ENCODE measurements at regions not wholly inside any gene's neighbourhood (a gene's known extent, or its start where the extent isn't known, plus 50 kb on each side); places are given as distances from the start of the nearest gene placed in this dataset.
"Not testable (repeated sequence)": the region's sequence is repeated elsewhere in the genome, so short reads cannot be mapped to it uniquely, and the experiment has no call there.

DNA sequence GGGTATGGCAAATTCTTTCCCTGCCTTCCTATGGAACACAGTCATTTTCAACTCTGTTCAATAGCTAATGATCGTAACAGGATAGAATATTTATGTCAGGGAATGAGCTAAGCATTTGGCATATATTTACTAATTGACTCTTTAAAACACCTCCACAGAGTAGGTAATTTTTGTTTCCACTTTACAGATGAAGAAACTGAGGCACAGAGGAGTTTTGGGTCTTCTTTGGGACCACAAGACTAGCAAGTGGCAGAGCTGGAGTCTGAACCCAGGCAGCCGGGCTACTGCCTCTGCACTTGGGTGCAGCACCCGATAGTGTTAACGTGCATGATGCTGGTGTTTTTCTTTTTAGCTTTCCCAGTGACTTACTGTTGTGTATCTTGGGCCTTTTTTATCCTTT, 384.0 kb downstream of the SFMBT2 start:
- DNase-seq = no peak

DNA sequence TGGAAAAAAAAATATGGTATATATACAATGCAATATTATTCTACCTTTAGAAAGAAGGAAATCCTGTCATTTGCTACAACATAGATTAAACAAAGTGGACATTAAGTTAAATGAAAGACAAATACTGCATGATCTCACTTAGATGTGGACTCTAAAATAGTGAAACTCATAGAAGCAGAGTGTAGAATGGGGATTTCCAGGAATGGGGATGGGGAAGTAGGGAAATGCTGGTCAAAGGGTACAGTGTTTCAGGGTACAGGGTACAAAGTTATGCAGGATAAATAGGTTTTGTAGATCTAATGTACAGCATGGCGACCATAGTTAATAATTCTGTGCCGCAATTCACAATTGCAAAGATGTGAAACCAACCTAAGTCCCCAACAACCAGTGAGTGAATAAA, 385.5 kb downstream of the SFMBT2 start:
- no peak for DNase-seq

DNA sequence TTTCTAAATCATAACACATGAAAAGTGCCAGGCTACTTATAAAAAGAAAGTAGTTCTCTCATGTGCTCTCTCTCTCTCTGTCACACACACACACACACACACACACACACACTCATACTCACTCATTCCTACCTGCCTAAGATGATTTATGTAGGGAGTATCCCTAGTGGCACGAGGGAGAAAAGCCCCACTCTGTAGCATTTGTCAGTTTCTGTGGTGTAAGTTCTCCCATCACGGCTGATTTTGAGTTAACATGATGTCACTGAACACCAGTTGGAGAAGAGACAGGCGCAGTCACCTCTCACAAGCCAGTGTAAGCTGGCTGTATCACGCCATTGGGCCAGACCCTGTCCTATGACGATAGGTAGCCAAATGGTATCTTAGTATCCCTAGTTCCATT, 395.4 kb downstream of the SFMBT2 start:
- no peak for DNase-seq

DNA sequence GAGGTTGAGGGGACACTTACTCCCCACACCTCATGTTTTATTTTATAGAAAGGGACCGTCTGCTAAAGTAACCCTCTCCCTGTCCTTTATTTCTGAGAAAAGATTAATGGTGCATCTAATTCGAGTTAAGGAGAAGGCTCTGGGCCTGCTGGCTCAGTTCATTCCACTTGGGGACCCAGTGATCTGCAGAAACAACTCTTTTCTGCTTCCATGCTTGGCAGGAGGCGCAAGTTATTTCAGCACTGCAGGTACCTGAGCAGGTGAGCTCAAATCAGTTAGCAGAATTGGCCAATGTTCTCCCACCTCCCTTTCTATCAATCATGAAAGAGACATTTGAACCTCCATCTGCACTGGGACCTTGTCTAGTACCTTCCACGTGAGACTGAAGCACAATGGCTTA, 396.1 kb downstream of the SFMBT2 start:
- no peak for DNase-seq

DNA sequence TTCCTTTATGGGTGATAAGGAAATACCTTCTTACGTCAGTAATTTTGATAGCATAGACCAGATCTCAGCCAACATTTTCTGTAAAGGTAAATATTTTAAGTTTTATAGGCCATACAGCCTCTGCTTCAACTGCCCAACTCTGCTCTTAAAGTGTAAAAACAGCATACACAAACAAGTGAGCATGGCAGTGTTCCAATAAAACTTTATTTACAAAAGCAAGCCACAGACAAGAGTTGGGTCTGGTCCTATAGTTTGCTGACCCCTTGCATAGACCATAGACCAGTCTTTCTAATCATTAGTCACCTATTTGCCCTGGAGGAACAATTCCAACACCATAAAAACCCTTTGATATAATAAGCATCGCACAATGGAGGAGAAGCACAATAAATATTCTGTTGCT, 398.8 kb downstream of the SFMBT2 start:
- DNase-seq = peak in 1 of 3 experiments; percentile 12

DNA sequence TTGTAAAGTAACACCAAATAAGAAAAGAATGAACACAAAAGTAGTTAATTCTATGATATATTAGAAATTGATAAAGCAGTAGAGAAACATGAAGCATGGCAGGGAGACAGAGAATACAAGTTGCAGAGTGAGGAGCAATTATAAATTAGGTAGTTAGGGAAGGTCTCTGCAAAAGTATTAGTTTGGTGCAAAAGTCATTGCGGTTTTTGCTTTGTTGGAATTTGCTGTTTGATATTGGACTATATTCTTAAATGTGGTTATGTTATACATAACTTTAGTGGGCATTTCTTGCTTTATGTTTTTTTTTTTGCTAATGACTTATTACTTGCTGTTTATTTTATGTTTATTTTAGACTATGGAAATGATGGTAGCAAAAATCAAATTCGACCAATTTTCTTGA, 402.2 kb downstream of the SFMBT2 start:
- no peak for DNase-seq

DNA sequence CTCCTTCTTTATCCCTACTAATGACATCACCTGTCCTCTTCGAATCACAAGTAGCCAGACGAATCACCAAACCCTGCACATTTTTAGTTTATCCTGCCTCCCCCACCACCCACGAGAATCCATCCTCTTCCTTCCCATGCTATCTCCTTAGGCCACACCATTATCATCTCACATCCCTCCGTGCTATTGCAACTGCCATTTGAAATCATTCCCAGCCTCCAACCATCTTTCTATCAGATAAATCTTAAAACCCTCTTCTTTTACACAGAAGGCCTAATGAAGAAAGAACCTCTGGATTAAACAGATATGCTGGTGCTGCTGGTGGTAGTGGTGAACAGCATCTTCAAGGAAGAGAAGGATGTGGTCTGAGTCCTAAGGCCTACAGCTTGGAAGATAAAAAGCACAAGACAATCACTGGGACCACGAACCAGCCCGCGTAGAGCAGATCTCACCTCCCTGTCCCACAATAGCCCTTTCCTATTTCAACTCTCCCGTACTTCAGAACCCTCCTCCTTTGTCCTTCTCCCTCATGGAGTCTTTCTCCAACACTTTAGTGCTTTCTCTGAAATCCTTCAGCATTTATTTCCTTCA, 403.1 kb downstream of the SFMBT2 start:
- no peak for DNase-seq

DNA sequence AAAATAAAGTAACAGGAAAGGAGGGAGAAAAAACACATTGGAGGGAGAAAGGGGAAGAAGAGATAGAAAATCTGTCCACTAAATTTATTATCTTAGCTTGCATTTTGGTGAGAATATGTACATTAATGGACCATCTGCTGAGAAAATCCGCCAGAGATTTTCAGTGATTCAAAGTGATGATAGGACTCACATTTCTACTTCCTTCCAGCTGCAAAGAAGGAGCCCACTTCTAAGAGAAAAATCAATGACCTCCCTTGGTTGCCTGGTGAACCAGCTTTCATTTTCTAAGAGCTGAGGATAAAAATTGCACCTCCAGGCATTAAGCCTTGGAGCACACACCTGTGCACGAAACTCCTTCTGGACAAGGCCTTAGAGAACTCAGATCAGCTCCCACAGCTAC, 404.3 kb downstream of the SFMBT2 start:
- no peak for DNase-seq

DNA sequence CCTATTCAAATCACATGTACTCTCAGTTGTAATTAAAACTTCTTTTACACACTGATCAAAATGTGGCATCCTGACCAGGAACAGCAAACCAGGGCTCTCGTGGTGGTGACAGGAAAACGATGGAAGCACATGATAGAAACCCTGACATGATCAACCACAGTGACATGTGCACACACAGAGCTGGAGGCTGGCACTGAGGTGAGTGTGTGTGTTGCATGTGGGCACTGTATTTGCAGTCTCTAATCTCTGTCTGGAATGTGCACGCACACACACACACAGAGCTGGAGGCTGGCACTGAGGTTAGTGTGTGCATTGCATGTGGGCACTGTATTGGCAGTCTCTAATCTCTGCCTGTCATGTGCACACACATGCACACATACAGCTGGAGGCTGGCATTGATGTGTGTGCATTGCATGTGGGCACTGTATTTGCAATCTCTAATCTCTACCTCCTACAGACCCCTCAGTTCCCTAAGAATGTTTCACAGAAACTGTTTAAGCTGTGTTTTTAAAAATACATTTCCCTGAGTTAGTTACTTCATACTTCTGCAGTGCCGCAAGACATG, 406.9 kb downstream of the SFMBT2 start:
- DNase-seq = no peak

DNA sequence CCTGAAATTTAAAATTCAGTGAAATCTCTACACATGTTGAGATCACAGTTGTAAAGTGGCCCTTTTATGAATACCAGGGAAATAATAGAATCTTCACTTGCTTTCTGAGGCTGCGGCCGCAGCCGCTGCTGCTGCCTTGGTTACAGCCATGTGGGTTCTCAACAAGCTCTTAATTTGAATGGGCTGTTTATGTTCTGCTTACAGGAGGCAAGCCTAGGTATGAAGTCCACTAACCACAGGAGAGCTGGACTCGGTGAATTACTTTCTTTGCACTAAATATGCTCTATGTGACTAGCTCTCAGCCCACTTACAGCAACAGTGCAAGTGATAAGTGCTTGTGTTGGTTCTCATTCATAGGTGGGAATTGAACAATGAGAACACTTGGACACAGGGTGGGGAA, 410.8 kb downstream of the SFMBT2 start:
- peak; percentile 5 to 81 (median 30) for DNase-seq

DNA sequence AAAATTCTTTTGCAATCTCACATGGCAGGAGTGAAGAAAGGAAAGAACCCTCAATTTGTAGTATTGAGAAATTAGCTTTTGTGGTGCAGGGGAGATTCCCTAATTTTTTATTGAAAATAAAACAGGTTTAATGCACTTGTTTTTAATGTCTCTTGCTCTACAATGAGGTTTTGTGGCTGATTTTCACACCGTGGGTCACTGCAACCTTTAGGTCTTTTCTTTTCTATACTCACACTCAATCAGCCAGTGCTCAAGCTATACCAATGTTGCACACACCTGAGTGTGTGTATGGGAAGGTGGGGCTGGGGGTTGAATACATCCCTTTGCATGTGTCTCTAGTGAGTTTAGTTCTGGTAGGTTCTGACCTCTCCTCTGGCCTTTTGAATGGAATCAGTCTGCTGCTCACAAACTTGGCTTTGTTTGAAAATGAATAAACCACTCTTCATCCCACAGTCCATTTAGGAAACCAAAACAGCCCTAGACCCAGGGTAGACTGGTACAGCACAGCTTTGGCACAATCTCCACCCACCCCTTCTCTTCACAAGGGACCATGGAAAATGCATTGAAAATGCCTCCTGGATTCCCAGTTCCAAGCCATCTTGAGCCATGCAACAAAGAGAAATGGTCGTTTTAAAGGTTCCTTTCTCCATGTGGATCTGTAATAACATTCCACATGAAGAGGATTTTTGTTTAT, 411.5 kb downstream of the SFMBT2 start:
- no peak for DNase-seq

DNA sequence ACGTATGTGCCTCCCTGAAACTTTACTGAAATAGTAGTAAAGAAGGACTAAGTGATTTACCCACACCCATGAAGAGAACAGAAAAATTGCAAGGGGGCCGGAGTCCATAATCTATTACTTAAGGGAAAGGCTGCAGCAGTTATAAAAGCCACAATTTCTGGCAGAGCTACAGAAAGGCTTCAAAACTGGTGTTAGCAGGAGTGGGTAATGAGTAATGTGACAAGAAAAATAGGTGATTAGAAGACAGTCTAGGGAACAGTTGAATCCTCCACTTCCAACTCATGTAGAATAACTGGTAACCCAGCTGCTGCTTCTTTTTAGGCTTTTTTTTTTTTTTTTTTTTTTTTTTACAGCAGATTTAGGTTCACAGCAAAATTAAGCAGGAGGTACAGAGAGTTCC, 413.3 kb downstream of the SFMBT2 start:
- no peak for DNase-seq

DNA sequence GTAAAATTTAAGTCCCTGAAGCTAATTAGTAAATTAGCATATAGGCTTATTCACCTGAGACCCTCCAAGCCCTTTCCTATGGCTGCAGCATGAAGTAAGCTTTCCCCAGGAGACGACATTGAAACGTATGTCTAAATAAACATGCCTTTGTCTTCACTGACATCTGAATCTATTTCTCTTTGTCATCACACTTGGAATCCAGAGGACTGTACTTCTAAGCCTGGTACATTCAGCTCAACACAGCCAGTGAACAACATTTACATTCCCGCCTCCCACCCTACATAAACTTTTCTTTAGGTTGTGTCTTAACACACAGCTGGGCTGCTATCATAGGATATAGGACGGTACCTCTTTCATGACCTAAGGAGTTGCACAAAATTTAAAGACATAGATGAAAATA, 414.4 kb downstream of the SFMBT2 start:
- DNase-seq = no peak

DNA sequence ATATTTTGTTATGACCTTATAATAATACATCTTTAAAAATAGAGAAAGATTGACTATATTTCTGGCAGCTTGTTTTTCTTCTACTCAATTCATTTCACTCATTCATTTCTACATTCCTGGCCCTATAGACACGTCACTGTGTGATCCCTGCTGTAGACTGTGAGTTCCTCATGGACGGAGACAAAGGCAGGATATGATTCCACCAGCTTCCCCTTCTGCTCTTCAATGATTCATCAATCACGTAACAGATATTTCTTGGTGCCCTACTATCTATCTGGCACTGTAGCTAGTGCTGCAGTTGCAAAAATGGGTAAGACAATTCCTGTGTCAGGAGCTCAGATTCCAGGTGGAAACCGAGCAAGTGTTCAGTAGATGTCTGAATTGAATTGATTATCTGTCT, 415.0 kb downstream of the SFMBT2 start:
- no peak for DNase-seq

DNA sequence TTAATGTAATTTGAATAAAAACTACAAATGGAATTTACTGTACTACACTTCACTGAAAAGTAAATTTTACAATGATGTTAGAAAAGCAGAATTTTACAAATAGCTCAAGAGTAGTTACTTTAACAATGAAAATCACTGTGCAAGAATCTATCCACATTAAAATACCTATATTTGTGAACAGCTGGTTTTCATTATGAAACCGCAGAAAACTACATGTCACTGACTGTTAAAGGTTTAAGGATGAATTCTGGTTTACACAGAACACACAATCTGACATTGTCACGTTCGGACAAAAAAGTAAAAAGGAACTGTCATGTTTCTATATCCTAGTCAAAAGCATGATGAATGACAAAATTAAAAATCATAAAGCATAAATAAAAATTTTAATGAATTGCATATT, 415.3 kb upstream of the PRKCQ start:
- DNase-seq = no peak

DNA sequence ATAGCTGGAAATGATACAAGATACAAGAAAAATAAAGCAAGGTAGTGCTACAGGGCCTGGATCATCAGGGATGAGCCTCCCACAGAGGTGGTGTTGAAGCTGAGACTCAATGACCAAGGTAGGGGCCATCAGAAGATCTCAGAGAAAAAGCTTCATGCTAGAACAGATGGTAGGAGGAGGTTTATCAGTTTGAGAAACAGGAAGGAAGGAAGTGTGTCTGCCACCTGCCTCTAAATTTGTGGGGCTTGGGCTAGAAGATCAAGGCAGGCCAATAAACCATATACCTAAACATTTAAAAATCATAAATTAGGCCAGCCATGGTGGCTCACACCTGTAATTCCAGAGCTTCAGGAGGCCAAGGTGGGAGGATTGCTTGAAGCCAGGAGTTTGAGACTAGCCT, 410.8 kb upstream of the PRKCQ start:
- no peak for DNase-seq

DNA sequence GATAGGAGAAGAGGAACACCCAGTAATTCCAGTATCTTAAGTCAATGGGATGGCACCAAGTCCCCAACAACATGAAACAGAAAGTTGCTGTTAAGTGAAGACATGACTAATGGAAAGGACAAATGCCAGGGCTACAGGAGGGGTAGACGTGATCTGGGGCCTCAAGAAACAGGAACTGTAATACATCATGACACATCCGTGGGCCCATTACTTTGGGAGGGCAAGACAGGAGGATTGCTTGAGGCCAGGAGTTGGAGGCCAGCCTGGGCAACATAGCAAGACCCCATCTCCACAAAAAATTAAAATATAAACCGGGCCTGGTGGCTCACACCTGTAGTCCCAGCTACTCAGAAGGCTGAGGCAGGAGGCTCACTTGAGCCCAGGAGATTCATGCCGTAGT, 408.6 kb upstream of the PRKCQ start:
- no peak for DNase-seq

DNA sequence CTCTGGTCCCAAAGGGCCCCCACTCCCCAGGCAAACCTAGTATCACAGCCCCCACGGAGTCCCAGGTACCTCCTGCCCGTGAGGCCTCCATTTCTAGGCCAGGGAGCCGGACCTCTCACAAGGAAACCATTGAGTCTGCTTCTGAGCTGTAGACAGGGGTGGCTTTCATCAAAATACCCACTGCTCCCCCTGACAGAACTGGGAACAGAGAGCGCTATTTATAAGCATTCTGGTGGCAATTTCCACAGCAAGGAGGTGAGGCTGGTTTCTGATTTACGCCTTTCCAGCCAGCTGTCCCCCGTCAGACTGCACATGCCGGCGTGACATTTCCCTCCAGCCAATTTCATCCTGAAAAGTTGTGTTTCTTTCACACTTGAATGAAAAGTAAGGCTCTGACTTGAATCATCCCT, 407.5 kb upstream of the PRKCQ start:
- DNase-seq = no peak

DNA sequence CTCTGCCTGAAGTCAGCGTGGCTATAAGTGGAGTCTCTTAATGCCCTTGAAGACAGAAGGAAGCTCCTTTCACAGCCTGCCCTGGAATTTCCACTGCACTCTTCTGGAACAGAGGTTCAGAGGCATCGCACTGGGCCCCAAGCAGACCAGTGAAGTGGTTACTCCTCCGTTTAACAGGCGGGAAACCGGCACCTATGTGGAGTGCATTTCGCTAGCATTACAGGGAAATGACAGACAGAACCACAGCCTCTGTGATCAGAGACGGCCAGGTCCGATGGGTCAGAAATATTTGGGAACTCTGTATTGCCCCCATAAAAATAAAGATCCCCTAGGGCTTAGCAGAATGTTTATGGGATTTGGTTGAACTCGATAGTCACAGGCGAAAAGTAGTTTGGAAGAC, 406.9 kb upstream of the PRKCQ start:
- no peak for DNase-seq

DNA sequence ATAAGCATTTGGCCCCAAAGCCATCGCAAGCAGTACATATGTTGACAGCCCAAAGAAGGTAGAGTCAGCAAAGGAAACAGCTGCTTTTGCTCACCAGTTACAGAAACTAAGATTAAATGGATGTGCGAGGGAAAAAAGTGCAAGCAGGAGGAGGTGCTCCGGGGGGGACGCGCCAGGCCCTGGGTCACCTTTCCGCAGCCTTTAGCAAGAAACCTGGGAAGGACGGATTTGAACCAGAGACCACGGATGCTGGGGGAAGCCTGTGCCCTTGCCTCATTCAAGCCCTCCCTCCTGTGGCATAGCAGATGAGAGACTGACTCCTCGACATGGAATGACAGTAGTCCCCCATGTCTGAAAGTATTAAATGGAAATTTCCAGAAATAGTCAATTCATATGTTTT, 405.6 kb upstream of the PRKCQ start:
- no peak for DNase-seq

DNA sequence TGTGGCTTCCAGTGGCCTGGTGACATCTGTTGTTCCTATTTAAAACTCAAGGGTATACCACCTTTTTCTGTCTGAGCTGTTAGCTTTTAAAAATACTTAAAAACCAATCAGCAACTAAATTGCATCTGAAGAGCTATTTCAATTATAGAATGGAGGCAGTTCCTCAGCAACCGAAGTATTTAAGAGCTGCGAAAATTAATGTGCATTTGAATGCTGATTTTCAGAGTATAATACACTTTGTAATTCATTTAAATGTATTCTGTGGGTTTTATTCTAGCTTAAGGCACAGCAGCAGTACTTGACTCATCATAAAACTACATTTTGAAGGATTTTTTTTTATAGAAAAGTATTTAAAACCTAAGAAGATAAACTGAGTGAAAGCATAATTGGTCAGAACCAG, 404.9 kb upstream of the PRKCQ start:
- DNase-seq = peak in 2 of 3 experiments; percentile 10 to 34

DNA sequence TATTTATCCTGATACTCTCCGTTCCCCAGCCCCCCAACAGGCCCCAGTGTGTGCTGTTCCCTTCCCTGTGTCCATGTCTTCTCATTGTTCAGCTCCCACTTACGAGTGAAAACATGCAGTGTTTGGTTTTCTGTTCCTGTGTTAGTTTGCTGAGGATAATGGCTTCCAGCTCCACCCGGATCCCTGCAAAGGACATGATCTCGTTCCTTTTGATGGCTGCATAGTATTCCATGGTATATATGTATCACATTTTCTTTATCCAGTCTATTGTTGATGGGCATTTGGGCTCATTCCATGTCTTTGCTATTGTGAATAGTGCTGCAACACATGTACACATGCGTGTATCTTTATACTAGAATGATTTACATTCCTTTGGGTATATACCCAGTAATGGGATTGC, 403.9 kb upstream of the PRKCQ start:
- not testable (repeated sequence) for DNase-seq

DNA sequence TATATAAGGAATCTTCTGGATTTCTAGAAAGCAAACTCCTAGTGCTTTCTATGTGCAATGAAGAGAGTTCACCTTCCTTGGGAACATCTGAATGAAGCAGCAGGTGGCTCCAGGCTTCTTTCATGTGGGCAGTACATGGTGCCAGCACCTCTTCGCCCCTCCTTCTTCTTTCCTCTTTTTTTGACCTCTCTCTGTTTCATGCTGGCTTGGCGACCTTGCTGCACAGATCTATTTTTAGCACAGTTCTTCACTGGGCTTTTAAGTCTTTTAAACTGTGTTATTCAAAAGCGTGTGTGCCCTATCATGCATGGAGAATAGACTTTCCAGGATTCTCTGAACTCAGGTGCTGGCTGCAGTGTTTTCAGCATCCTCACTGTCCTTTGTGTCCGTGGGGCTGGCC, 400.3 kb upstream of the PRKCQ start:
- DNase-seq = peak in 1 of 3 experiments; percentile 19

DNA sequence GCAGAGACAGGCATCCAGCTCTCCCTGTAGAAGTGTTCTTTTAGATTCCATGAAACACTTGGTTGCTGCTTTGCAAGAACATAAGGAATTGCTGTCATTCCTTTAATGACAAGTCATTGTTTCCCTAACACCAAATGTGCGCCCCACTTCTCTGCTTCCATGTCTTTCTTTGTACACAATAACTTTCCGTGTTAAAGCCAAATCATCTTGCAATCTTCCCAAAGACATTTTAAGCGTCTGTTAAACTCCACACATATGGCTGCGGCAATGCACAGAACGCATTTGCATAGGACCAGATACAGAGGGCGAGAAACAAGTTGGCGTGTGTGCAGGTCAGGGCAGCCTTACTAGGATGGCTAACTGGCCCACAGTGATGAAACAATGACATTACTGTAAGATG, 399.3 kb upstream of the PRKCQ start:
- no peak for DNase-seq

DNA sequence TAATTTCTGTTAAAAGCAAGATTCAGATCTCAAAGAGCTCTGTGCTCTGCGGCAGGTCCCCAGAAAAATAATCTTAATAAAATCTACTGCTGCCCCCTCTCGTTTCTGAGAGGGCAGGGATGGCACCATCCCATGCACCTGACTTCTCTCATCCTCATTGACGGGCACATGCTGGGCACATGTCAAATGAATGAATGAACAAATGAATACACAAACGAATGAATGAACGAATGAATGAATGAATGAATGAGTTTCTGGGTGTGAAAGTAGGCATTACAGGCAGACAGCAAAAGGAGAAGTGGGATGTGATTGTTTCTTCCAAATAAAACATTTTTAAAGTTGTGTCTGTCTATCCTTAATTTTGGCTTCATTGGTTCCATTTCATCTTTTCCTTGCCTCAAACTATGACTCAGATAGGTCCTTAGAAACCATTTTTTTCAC, 398.1 kb upstream of the PRKCQ start:
- no peak for DNase-seq

Data from NCI-H1417 (cell line).